ENCODE measurements at regions not wholly inside any gene's neighbourhood (a gene's known extent, or its start where the extent isn't known, plus 50 kb on each side); places are given as distances from the start of the nearest gene placed in this dataset.

DNA sequence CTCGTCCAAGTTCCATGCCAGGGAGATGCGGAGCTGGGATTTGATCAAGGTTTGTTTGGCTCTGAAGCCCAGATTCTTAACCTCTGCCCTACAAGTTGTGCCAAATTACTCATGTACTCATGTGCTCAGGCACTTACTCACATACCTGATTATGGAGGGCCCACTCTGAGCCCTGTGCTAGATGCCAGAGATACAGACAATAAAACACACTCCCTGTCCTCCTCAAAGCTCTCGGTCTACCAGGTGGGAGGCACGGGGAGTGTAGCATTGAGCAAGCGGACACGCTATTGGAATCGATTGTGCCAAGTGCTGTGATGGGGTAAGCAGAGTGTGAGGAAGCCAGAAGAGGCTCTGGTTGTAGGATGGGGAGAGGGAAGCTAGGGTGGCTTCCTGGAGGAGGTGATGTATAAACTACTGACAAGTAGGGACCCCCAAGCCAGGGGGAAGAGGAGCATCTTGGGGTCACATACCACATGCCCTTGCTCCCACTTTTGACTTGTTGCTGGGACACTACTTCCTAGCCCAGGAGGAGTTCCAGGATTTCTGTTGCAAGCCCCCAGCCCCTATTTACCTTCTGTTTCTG lies 49.8 kb upstream of the IFNLR1 start:
- Histone ChIP-seq H3K4me1 (no peaks in the 10 kb centered on the region), H3K27ac (no peak overlapping the region), H3K4me3 (no peak overlapping the region), H3K27me3 (peaks cover 8 to 13% (median 12%) of the 10 kb centered on the region in 3 donors), H3K36me3 (no peaks in the 10 kb centered on the region), H3K9me3 (no peaks in the 10 kb centered on the region)
- in situ Hi-C loops (cut with MboI; ENCODE audit: low sequenced_read_pairs in 4 of 4) (no loop called here), intact Hi-C loops (cut with DNase I; ENCODE audit: low total_unique reads) (loop anchor here (10.0 kb wide), 1 partner anchor 1912 kb away; no protein-coding TSS in a partner anchor)
- DNase-seq (no peak), ATAC-seq (no peak)
- TF ChIP-seq, protein P1, sequence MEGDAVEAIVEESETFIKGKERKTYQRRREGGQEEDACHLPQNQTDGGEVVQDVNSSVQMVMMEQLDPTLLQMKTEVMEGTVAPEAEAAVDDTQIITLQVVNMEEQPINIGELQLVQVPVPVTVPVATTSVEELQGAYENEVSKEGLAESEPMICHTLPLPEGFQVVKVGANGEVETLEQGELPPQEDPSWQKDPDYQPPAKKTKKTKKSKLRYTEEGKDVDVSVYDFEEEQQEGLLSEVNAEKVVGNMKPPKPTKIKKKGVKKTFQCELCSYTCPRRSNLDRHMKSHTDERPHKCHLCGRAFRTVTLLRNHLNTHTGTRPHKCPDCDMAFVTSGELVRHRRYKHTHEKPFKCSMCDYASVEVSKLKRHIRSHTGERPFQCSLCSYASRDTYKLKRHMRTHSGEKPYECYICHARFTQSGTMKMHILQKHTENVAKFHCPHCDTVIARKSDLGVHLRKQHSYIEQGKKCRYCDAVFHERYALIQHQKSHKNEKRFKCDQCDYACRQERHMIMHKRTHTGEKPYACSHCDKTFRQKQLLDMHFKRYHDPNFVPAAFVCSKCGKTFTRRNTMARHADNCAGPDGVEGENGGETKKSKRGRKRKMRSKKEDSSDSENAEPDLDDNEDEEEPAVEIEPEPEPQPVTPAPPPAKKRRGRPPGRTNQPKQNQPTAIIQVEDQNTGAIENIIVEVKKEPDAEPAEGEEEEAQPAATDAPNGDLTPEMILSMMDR (IDR thresholded peaks at IDR 0.05 in 4 of 5, conservative IDR thresholded peaks at IDR 0.05 in 1 of 5) = no peak
- no peak for TF ChIP-seq POLR2A (IDR thresholded peaks at IDR 0.05)
